Adrenal gland (tissue), 9 donors: ENCODE measurements at regions not wholly inside any gene's neighbourhood (a gene's known extent, or its start where the extent isn't known, plus 50 kb on each side); places are given as distances from the start of the nearest gene placed in this dataset.

ENCODE experiments used
- DNase-seq, 7 donors: peaks; one replicate each; pipeline ENCODE4 v3.0.0-alpha.2; 2019 to 2020
- H3K27ac ChIP-seq, 5 donors: fragments of 200-600 bp; sonication (generic) in 4 of 5; 1 replicate in 3 of 5; 2 replicates in 2 of 5; pipeline versions ENCODE4 v1.5.1 to v1.8.0; 2016 to 2020; ENCODE audit warnings: mild to moderate bottlenecking in 1 of 5
- H3K27me3 ChIP-seq: fragments of 200-600 bp; 2 replicates; pipeline ENCODE4 v1.8.0; 2021
- H3K36me3 ChIP-seq, 2 donors: fragments of 200-600 bp; replicated peaks in 1 of 2; 1 replicate in 1 of 2; 2 replicates in 1 of 2; pipeline versions ENCODE4 v1.5.1 to v1.8.0; 2018 to 2022
- H3K4me1 ChIP-seq, 2 donors: fragments of 200-600 bp; replicated peaks in 1 of 2; 1 replicate in 1 of 2; 2 replicates in 1 of 2; pipeline versions ENCODE4 v1.5.1 to v1.8.0; 2018 to 2021
- H3K4me3 ChIP-seq, 4 donors: fragments of 200-600 bp; sonication (generic) in 3 of 4; one replicate each; pipeline ENCODE4 v1.5.1; 2016 to 2018
- H3K9me3 ChIP-seq, 3 donors: fragments of 200-600 bp; sonication (generic) in 1 of 3; replicated peaks in 1 of 3; 1 replicate in 2 of 3; 2 replicates in 1 of 3; pipeline versions ENCODE4 v1.5.1 to v1.8.0; 2016 to 2021
- CTCF ChIP-seq, 6 experiments: fragments of 450-650 bp in 4 of 6; fragments of 200-600 bp in 2 of 6; sonication (generic) in 1 of 6; IDR thresholded peaks; 1 replicate in 5 of 6; 2 replicates in 1 of 6; pipeline versions ENCODE4 v1.5.1 to v1.8.0; 2016 to 2021; ENCODE audit warnings: antibody characterized with exemption in 6 of 6, mild to moderate bottlenecking in 2 of 6, moderate library complexity in 1 of 6
- POLR2A ChIP-seq, 2 donors: fragments of 450-650 bp; IDR thresholded peaks; one replicate each; pipeline ENCODE4 v1.6.1; 2017; ENCODE audit warnings: antibody characterized with exemption in 2 of 2, mild to moderate bottlenecking in 2 of 2, moderate library complexity in 1 of 2
- WGBS, 4 donors: extraction: QIAGEN DNeasy Blood & Tissue Kit in 2 of 4; methylation state at CpG; one replicate each; pipeline versions ENCODE4 v1.1.5 to v1.1.7; 2013 to 2017; 5-methylcytosine and 5-hydroxymethylcytosine counted together
- intact Hi-C, 2 donors: fragments of 100-400 bp; cut with DNase I; formaldehyde crosslinking; loops; one replicate each; pipeline versions ENCODE4 v1.14.1 to v1.15.0; 2022 to 2023
- donor health status: healthy with polysubstance abuse.
- donor health status: Bipolar disorder and iron deficiency.
- donor health status: DM: yes; HTN: yes; CAD: no.
- donor health status: DM: no; HTN: no; CAD: no.
- donor health status: DM: no; HTN: no; CAD: no.

- Histone ChIP-seq H3K27ac (no peak overlapping the region), H3K27me3 (no peaks in the 10 kb centered on the region), H3K36me3 (no peaks in the 10 kb centered on the region), H3K4me1 (no peaks in the 10 kb centered on the region), H3K9me3 (no peaks in the 10 kb centered on the region), H3K4me3 (no peak overlapping the region)
- WGBS, 4 donors = 85 to 90% (median 89%) methylated on average over 1 of the region's 1 CpG
- no peak for DNase-seq
- TF ChIP-seq POLR2A (IDR thresholded peaks at IDR 0.05) (no peak), CTCF (IDR thresholded peaks at IDR 0.05) (no peak)
- intact Hi-C loops = no loop called here
Measured at GRCh38 chr2:139773720-139774277, 993.6 kb upstream of the NXPH2 start.

- DNase-seq = no peak
- Histone ChIP-seq H3K27me3 (no peaks in the 10 kb centered on the region), H3K9me3 (no peaks in the 10 kb centered on the region), H3K36me3 (no peaks in the 10 kb centered on the region), H3K4me1 (no peaks in the 10 kb centered on the region), H3K27ac (no peak overlapping the region), H3K4me3 (no peak overlapping the region)
- intact Hi-C loops = no loop called here
- 66 to 82% (median 75%) methylated on average over 1 of the region's 1 CpG for WGBS, 4 donors
- TF ChIP-seq POLR2A (IDR thresholded peaks at IDR 0.05) = no peak
- no peak for TF ChIP-seq CTCF (IDR thresholded peaks at IDR 0.05)
Measured at GRCh38 chr2:139769633-139770032, 989.4 kb upstream of the NXPH2 start.

GRCh38 chr2:139763705-139764104, 983.5 kb upstream of the NXPH2 start:
- DNase-seq = no peak
- TF ChIP-seq POLR2A (IDR thresholded peaks at IDR 0.05) = no peak
- no peak for TF ChIP-seq CTCF (IDR thresholded peaks at IDR 0.05)
- Histone ChIP-seq H3K4me1 (no peaks in the 10 kb centered on the region), H3K9me3 (peaks cover 0 to 4% (median 0%) of the 10 kb centered on the region in 3 donors), H3K36me3 (no peaks in the 10 kb centered on the region), H3K27ac (no peak overlapping the region), H3K4me3 (no peak overlapping the region), H3K27me3 (no peaks in the 10 kb centered on the region)
- intact Hi-C loops = no loop called here

GRCh38 chr2:139759000-139759505, 978.9 kb upstream of the NXPH2 start:
- Histone ChIP-seq H3K9me3 (peaks cover 0 to 7% (median 4%) of the 10 kb centered on the region in 3 donors), H3K36me3 (no peaks in the 10 kb centered on the region), H3K27ac (no peak overlapping the region), H3K4me3 (no peak overlapping the region), H3K4me1 (no peaks in the 10 kb centered on the region), H3K27me3 (no peaks in the 10 kb centered on the region)
- no peak for DNase-seq
- WGBS, 4 donors = 78 to 89% (median 86%) methylated on average over 3 of the region's 3 CpGs
- intact Hi-C loops = no loop called here
- TF ChIP-seq POLR2A (IDR thresholded peaks at IDR 0.05) (no peak), CTCF (IDR thresholded peaks at IDR 0.05) (no peak)
